Gastrocnemius medialis (tissue), 4 donors: ENCODE measurements at regions not wholly inside any gene's neighbourhood (a gene's known extent, or its start where the extent isn't known, plus 50 kb on each side); places are given as distances from the start of the nearest gene placed in this dataset.

ENCODE experiments used
- POLR2A ChIP-seq, 2 donors: fragments of 450-650 bp; IDR thresholded peaks; one replicate each; pipeline ENCODE4 v1.6.1; 2017; ENCODE audit warnings: antibody characterized with exemption in 2 of 2, mild to moderate bottlenecking in 2 of 2, moderate library complexity in 2 of 2
- TF ChIP-seq, protein P1 (sequence below), 5 experiments: fragments of 450-650 bp in 3 of 5; fragments of 200-600 bp in 2 of 5; sonication (generic) in 2 of 5; IDR thresholded peaks in 4 of 5; conservative IDR thresholded peaks in 1 of 5; 1 replicate in 4 of 5; 2 replicates in 1 of 5; pipeline ENCODE4 v1.5.1; 2016 to 2019; ENCODE audit warnings: antibody characterized with exemption in 5 of 5, mild to moderate bottlenecking in 3 of 5, moderate library complexity in 3 of 5

DNA sequence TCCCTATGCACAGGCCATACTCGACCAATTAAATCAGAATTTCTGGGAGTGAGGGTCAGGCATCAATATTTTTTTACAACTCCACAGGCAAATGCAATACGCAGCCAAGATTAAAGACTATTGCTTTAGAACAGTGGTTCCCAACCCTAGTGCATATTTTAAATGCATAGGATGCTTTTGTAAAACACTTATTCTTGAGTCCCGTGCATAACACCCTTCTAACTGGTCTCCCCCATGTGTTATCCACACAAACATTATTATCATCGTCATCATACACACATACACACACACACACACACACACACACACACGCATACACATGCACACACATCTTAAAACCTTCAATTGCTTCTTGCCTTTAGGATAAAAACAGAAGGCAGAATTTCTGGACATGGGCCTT lies 145.0 kb upstream of the PELI1 start:
- TF ChIP-seq, protein P1, sequence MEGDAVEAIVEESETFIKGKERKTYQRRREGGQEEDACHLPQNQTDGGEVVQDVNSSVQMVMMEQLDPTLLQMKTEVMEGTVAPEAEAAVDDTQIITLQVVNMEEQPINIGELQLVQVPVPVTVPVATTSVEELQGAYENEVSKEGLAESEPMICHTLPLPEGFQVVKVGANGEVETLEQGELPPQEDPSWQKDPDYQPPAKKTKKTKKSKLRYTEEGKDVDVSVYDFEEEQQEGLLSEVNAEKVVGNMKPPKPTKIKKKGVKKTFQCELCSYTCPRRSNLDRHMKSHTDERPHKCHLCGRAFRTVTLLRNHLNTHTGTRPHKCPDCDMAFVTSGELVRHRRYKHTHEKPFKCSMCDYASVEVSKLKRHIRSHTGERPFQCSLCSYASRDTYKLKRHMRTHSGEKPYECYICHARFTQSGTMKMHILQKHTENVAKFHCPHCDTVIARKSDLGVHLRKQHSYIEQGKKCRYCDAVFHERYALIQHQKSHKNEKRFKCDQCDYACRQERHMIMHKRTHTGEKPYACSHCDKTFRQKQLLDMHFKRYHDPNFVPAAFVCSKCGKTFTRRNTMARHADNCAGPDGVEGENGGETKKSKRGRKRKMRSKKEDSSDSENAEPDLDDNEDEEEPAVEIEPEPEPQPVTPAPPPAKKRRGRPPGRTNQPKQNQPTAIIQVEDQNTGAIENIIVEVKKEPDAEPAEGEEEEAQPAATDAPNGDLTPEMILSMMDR (IDR thresholded peaks at IDR 0.05 in 4 of 5, conservative IDR thresholded peaks at IDR 0.05 in 1 of 5): no peak
- TF ChIP-seq POLR2A (IDR thresholded peaks at IDR 0.05): no peak
